ENCODE measurements at regions not wholly inside any gene's neighbourhood (a gene's known extent, or its start where the extent isn't known, plus 50 kb on each side); places are given as distances from the start of the nearest gene placed in this dataset.

DNA sequence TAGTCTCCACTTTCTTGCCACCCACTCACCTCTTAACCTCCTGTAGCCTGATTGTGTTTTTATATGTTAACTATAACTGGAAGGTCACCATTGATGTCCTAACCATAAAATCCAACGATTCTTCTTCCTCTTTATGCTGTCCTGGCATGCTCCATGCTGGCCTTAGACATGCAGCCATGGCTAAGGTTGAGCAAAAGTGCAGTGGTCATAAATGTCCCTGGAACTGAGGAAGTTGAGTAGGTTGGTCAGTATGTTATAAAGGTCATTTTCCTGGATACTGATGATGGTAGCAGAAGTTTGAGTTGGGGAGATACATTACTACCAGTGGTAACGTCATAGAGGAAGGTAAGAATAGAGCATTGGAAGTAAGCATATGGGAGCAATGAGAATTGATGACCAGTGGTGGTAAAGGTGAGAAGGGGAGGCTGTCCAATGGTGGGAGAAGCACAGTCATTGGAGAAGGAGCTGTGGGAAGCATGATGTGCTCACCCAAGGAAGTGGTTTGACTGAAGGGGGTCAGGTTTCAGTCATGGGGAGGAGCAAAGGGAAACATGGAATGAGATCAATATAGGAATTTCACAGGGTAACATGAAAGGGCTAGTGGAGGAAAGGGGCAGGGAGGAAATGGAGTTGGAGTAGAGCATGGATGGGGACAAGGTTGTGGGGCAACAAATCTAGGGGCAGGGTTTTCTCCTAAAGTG lies 240.8 kb downstream of the DACT1 start:
- no peak for TF ChIP-seq CTCF (IDR thresholded peaks at IDR 0.05)
- TF ChIP-seq POLR2A (IDR thresholded peaks at IDR 0.05; ENCODE audit: low read depth): no peak
- no peak for TF ChIP-seq POLR2AphosphoS5 (IDR thresholded peaks at IDR 0.05)
- no peak for TF ChIP-seq EP300 (IDR thresholded peaks at IDR 0.05)
